Mucosa of rectum (tissue), 2 donors: ENCODE measurements at regions not wholly inside any gene's neighbourhood (a gene's known extent, or its start where the extent isn't known, plus 50 kb on each side); places are given as distances from the start of the nearest gene placed in this dataset.

Experiments used
- H3K27ac ChIP-seq, 2 donors: one replicate each; pipeline ENCODE4 v1.7.0; 2013; ENCODE audit warnings: inconsistent platforms in 2 of 2, low read depth in 2 of 2, low read length in 2 of 2
- H3K27me3 ChIP-seq, 2 donors: one replicate each; pipeline ENCODE4 v1.7.0; 2013; ENCODE audit warnings: low read length in 2 of 2; ENCODE audit not compliant: control insufficient read depth in 2 of 2, insufficient read depth in 2 of 2
- H3K36me3 ChIP-seq, 2 donors: one replicate each; pipeline ENCODE4 v1.7.0; 2013; ENCODE audit warnings: low read length in 2 of 2; ENCODE audit not compliant: control insufficient read depth in 2 of 2, insufficient read depth in 2 of 2
- H3K4me1 ChIP-seq, 2 donors: one replicate each; pipeline ENCODE4 v1.7.0; 2013; ENCODE audit warnings: low read length in 2 of 2, mild to moderate bottlenecking in 1 of 2; ENCODE audit not compliant: control insufficient read depth in 2 of 2, insufficient read depth in 2 of 2
- H3K4me3 ChIP-seq, 2 donors: one replicate each; pipeline ENCODE4 v1.7.0; 2013; ENCODE audit warnings: low read length in 2 of 2
- H3K9ac ChIP-seq, 2 donors: one replicate each; pipeline ENCODE4 v1.7.0; 2013; ENCODE audit warnings: low read length in 2 of 2, low read depth in 1 of 2, mild to moderate bottlenecking in 1 of 2
- H3K9me3 ChIP-seq, 2 donors: one replicate each; pipeline ENCODE4 v1.7.0; 2013; ENCODE audit warnings: low read length in 2 of 2; ENCODE audit not compliant: control insufficient read depth in 2 of 2
- donor health status: healthy.
- donor health status: Normal muscosa, but diverticular disease.

- H3K9ac ChIP-seq = no peak overlapping the region
- H3K4me3 ChIP-seq = no peak overlapping the region
- H3K9me3 ChIP-seq = no peaks in the 10 kb centered on the region
- H3K36me3 ChIP-seq = no peaks in the 10 kb centered on the region
- H3K4me1 ChIP-seq = no peaks in the 10 kb centered on the region
- no peak overlapping the region for H3K27ac ChIP-seq
- no peaks in the 10 kb centered on the region for H3K27me3 ChIP-seq
These were observed 222.2 kb upstream of the PPP2R2D start for GRCh38 chr10:131678613-131679012.

GRCh38 chr10:131679926-131680325 lies 220.9 kb upstream of the PPP2R2D start:
- no peaks in the 10 kb centered on the region for H3K36me3 ChIP-seq
- no peaks in the 10 kb centered on the region for H3K27me3 ChIP-seq
- no peaks in the 10 kb centered on the region for H3K9me3 ChIP-seq
- H3K4me3 ChIP-seq = no peak overlapping the region
- no peak overlapping the region for H3K27ac ChIP-seq
- no peak overlapping the region for H3K9ac ChIP-seq
- no peaks in the 10 kb centered on the region for H3K4me1 ChIP-seq

DNA sequence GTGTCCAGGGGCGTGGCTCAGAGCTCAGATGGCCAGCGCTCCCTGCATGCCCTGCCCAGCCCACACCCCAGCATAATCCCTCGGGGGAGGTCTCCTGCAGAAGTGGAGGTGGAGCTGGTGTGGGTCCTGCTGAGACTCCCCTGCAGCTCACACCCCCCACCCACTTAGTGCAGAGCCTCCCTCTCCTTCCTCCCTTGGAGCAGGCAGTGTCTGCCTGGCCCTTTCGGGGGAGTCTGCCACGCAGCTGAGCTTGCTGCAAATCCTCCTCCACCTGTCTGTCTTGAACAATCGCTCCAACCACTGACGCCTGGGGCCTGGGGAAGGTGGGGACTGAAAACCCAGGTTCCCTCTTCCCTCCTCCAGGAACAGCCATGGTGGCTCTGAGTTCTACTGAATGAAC lies 219.7 kb upstream of the PPP2R2D start:
- Histone ChIP-seq H3K36me3 (no peaks in the 10 kb centered on the region), H3K27me3 (no peaks in the 10 kb centered on the region), H3K9me3 (no peaks in the 10 kb centered on the region), H3K27ac (no peak overlapping the region), H3K4me1 (no peaks in the 10 kb centered on the region), H3K4me3 (no peak overlapping the region), H3K9ac (no peak overlapping the region)

GRCh38 chr10:131681656-131682055 lies 219.2 kb upstream of the PPP2R2D start:
- Histone ChIP-seq H3K4me1 (no peaks in the 10 kb centered on the region), H3K9me3 (no peaks in the 10 kb centered on the region), H3K27me3 (no peaks in the 10 kb centered on the region)

GRCh38 chr10:131682271-131682962 lies 218.4 kb upstream of the PPP2R2D start:
- H3K27me3 ChIP-seq = no peaks in the 10 kb centered on the region
- no peak overlapping the region for H3K4me3 ChIP-seq
- no peaks in the 10 kb centered on the region for H3K4me1 ChIP-seq
- no peak overlapping the region for H3K27ac ChIP-seq
- no peaks in the 10 kb centered on the region for H3K36me3 ChIP-seq
- no peak overlapping the region for H3K9ac ChIP-seq
- no peaks in the 10 kb centered on the region for H3K9me3 ChIP-seq

More at GRCh38 chr10:131681656-131682055, 219.2 kb upstream of the PPP2R2D start:
- Histone ChIP-seq H3K36me3 (no peaks in the 10 kb centered on the region), H3K27ac (no peak overlapping the region), H3K4me3 (no peak overlapping the region), H3K9ac (no peak overlapping the region)

DNA sequence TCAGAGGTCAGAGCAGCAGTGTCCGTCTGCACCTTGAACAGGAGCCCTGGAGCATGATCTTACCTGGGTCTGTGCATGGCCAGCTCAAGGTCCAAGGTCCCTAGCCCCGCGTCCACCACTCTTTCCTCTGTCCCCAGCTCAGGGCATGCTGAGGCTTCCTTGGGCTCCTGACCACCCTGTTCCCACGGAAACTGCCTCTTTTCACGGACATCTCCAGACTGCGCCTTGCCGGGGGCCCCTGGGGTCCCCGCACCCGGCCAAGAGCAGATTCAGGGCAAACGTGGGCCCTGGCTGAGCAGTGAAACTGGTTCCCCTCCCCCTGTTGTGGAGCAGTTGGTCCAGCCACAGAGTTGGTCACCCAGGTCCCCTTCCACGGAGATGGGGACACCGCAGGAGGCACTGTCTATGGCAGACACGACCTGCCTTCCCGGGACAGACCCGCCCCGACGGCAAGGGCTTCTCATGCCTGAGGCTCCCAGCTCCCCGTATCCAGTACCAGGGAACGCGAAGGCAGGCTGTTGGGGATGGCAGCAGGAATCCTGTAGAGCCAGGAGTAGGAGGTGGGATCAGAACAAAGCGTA lies 217.4 kb upstream of the PPP2R2D start:
- H3K9me3 ChIP-seq = no peaks in the 10 kb centered on the region
- H3K9ac ChIP-seq = no peak overlapping the region
- no peak overlapping the region for H3K27ac ChIP-seq
- H3K27me3 ChIP-seq = no peaks in the 10 kb centered on the region
- H3K4me1 ChIP-seq = no peaks in the 10 kb centered on the region
- H3K36me3 ChIP-seq = no peaks in the 10 kb centered on the region
- H3K4me3 ChIP-seq = no peak overlapping the region

DNA sequence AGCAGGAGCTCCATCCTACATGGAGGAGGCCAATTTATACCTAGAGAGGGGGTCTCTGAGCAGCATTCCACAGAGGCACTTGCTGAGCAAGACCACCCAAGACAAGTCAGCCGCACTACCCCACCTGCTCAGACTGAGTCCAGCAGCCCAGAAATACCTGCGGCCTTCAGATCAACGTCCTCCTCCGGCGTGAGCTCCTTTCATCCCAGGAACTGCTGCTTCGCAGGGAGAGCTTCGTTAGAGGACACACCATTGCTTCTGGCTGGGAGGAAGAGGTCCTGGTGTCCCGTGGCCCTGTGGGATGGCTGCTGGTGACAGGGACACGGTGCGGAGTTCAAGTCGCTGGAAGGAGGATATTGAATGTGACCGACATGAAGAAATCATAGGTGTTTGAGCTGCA lies 216.9 kb upstream of the PPP2R2D start:
- Histone ChIP-seq H3K36me3 (no peaks in the 10 kb centered on the region), H3K27ac (no peak overlapping the region), H3K4me3 (no peak overlapping the region), H3K9me3 (no peaks in the 10 kb centered on the region), H3K9ac (no peak overlapping the region), H3K27me3 (no peaks in the 10 kb centered on the region), H3K4me1 (no peaks in the 10 kb centered on the region)

DNA sequence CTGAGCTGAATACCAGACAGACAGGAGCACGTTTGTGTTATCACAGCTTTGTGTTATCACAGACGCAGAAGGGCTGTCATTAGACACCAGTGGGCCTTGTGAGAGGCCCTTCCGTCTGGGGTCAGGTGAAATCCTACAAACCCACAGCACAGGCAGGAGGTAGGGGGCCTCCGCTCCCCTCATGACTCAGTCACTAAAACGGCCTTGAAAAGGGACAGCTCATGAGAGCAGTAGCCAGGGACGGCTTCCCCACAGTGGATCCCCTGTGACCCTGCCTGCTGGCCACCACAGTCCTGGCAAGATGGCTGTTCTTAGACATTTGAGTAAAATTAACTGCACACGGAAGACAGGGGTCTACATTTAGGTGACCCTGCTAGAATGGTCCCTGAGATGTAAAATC lies 215.8 kb upstream of the PPP2R2D start:
- Histone ChIP-seq H3K9me3 (no peaks in the 10 kb centered on the region), H3K4me1 (no peaks in the 10 kb centered on the region), H3K27ac (no peak overlapping the region), H3K9ac (no peak overlapping the region), H3K4me3 (no peak overlapping the region), H3K27me3 (no peaks in the 10 kb centered on the region), H3K36me3 (no peaks in the 10 kb centered on the region)

- Histone ChIP-seq H3K27ac (no peak overlapping the region), H3K27me3 (no peaks in the 10 kb centered on the region), H3K36me3 (no peaks in the 10 kb centered on the region), H3K4me3 (no peak overlapping the region), H3K9me3 (no peaks in the 10 kb centered on the region), H3K9ac (no peak overlapping the region), H3K4me1 (no peaks in the 10 kb centered on the region)
These were observed 215.2 kb upstream of the PPP2R2D start for GRCh38 chr10:131685576-131685975.

DNA sequence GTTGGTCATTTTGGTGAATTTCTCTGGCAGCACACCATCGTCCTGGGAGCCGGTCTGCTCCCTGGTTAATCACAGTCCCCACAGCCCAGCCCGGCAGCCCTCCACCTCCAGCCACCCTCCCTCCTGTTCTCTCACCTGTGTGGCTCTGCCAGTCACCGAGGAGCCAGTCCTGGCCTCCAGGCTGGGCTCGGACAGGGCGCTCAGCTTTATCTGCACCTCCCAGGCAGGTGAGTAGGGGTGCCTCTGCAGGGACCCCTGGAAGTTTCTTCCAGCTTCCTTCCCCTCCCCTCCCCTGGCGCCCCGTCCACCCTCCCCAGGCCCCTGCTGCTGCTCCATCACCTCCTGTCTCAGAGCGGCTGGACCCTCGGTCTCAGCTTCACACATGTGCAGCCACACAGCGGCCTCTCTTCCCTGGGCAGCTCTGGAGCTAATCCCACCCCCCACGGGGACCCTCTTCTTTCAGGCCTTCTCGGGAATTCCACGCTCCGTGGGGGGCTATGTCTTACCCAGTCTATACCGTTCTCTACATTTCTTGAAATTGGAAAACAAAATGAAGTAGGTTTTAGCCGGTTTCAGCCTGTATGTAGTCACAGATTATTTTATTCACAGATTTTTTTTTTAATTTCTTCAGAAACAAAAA lies 213.9 kb upstream of the PPP2R2D start:
- H3K27ac ChIP-seq = no peak overlapping the region
- H3K9me3 ChIP-seq = no peaks in the 10 kb centered on the region
- H3K4me3 ChIP-seq = no peak overlapping the region
- H3K36me3 ChIP-seq = no peaks in the 10 kb centered on the region
- H3K9ac ChIP-seq = no peak overlapping the region
- H3K4me1 ChIP-seq = no peaks in the 10 kb centered on the region
- H3K27me3 ChIP-seq = no peaks in the 10 kb centered on the region
